ENCODE measurements at regions not wholly inside any gene's neighbourhood (a gene's known extent, or its start where the extent isn't known, plus 50 kb on each side); places are given as distances from the start of the nearest gene placed in this dataset.

DNA sequence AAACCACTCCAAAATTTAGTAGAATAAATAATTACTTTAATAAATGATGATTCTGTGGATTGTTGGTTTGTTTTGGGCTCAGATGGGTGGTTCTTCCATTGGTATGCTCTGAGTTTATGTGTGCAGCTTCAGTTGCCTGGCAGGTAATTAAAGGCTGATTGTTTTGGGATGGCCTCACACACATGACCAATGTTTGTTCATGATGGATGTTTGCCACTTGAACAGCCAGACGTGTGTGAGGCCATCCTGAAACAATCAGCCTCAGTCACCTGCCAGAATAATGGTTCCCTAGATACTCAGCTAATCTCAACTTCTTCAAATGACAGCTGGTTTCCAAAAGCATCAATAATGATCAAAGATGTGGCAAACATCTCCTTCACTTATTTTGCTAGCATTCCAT lies 352.5 kb upstream of the GULP1 start:
- DNase-seq: no peak

DNA sequence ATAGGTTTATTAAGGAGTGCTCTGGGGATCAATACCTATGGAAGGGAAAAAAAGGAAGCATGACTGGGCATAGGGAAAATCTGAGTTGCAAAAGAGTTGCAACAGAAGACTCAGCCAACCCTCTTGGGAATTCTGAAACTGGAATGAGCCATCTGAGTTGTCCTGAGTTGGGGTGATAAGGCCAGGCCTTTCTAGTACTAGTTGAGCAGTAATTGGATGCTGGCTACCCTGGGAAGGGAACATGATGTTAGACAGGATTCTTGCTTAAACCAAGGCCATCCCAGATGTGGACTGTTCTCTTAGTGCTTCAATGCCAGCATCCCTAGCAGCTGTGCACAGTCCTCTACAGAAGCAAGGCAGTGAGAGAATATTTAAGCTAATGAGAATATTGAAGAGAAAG lies 348.8 kb upstream of the GULP1 start:
- DNase-seq: no peak

DNA sequence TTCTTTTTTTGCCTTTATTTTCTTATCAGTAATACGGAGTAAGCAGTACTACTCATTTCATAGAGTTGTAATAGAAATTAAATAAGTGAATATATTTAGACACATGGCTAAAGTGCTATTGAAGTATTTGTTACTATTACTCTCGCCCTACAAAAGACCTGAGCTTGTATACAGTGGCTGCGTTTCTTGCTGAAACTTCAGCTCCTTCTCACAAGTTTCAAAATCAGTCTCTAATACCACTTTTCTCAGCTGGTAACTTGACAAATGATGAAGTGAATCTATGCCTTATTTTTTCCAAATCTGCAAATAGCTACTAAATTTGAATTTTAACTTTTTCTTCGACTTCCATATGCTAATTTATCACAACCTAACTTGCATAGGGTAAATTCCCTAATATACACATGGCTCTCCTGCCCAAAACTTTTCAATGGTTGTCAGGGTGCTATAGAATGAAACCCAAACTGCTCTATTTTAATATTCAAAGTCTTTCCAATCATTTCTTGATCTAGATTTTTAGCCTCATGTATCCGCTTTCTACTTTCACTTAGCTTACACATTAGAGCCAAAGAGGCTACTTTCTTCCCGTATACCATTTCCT lies 347.8 kb upstream of the GULP1 start:
- no peak for DNase-seq

DNA sequence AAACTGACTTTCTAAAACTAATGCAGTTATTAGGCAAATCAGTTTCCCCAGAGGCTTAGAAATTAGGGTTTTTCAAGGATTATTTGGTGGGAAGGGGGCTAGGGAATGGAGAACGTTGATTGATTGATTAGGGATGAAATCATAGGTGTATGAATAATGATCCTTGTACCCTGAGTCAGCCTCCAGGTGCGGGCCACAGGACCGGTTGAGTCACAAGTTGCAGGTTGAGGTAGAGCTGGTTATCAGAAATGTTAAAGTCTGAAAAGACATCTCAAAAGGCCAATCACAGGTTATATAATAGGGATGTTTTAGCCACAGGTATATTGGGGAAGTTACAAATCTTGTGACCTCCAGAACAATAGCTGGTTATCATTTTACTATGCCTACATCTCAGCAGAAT lies 341.8 kb upstream of the GULP1 start:
- DNase-seq: no peak

DNA sequence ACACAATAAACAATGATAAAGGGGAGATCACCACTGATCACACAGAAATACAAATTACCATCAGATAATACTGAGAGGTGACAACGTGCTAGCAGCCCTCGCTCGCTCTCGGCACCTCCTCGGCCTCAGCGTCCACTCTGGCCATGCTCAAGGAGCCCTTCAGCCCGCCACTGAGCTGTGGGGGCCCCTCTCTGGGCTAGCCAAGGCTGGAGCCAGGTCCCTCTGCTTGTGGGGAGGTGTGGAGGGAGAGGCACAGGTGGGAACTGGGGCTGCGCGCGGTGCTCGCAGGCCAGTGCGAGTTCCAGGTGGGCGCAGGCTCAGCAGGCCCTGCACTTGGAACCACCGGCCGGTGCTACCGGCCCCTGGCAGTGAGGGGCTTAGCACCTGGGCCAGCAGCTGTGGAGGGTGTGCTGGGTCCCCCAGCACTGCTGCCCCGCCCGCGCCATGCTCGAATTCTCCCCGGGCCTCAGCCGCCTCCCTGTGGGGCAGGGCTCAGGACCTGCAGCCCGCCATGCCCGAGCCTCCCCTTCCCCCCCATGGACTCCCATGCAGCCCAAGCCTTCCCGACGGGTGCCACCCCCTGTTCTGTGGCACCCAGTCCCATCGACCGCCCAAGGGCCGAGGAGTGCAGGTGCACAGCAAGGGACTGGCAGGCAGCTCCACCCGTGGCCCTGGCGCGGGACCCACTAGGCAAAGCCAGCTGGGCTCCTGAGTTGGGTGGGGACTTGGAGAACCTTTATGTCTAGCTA lies 340.0 kb upstream of the GULP1 start:
- no peak for DNase-seq

DNA sequence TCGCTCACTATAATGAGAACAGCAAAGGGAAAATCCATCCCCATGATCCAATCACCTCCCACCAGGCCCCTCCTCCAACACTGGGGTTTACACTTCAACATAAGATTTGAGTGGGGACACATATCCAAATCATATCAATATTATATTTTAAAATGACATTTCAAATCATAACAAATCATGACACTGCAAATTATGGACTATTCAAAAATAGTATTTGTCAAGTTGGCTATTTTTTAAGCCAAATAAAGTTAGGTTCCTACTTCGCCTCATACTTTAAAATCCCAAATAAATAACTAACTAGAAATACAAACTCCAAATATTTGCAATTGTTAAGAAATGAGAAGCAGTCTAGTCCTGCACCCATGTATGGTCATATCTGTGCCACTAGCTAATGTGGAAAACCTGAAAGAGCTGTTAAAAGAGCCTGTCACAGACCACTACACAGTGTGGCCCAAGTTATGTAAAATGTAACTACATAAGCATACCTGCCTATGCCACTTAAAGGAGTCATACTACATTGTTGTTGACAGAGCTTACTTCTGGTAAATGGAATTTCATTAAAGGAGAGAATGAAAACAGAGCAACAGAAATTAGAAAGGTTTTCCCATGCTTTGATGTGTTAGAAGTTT lies 334.7 kb upstream of the GULP1 start:
- DNase-seq: no peak

DNA sequence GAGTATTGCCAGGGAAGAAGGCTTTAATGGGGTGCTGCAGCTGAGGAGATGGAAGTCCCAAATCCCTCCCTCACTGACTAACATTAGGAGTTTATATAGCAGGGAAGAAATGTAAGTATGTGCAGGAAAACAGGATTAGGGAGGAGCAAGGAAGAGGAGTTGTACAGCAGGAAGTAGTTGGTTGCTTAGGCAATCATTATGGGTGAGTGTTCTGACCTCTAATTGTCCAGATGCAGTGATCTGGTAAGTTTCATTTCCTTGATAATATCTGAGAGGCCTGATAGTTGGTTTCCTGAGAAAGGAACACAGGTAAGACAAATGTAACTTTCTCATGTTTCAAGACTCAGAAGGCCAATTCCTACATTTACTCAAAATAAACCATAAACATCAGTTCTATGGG lies 331.9 kb upstream of the GULP1 start:
- DNase-seq: no peak

DNA sequence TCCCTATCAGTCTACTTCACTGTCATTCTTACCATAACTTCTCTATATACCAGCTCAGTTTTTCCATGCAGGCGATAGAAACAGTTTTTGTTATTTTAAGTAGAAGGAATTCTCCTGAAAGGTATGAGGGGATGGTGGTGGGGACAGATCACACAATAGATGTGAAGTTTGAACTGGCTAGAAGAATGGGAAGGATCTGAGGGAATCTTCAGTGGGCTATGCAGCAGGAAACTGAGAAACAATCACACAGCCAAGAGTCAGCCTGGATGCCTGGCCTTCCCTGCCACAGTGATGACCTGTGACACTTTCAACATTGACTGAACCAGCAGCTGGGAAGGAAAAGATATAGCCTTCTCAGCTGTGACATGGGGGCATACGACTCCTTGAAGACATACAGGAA lies 329.1 kb upstream of the GULP1 start:
- DNase-seq: no peak

DNA sequence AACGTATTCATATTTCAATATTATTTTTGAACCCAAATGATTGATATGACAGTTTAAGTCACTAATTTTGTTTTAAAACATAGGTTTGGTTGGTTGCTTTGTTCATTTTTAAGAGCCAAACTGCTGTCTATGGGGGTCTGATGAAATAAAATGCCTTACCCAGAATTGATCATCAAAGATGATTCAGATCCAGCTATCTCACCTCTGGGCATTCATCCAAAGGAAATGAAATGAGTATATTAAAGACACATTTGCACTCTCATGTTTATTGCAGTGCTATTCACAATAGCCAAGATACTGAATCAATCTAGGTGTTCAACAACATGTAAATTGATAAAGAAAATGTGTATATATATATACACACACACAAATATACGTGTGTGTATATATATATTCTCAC lies 326.9 kb upstream of the GULP1 start:
- no peak for DNase-seq

DNA sequence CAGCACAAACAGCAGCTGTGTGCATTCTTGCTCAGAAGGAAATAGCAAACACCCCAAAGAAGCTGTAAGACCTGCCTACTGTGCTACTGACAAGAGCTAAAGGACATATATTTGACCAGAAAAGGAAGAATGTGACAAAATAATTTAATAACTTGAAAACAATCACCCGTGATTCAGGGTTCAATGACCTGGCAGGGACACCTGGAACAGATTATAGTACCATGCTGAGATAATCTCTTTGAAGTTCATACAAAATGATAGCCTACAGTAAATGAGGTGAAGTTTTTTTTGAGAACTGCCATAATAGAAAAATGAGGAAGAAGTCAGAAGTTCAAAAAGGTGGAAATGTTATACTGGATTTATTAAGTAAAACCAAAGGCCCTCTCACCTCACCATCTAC lies 324.8 kb upstream of the GULP1 start:
- no peak for DNase-seq

DNA sequence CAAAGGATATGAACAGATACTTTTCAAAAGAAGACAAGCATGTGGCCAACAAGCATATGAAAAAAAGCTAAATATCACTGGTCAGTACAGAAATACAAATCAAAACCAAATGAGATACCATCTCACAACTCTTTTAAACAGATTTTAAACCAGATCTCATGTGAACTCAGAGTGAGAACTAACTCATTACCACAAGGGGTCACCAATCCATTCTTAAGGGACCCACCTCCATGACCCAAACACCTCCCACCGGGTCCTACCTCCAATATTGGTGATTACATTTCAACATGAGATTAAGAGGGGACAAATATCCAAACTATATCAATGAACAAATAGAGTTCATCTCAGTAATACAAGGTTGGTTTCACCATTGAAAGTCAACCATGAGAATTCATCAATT lies 319.8 kb upstream of the GULP1 start:
- no peak for DNase-seq

DNA sequence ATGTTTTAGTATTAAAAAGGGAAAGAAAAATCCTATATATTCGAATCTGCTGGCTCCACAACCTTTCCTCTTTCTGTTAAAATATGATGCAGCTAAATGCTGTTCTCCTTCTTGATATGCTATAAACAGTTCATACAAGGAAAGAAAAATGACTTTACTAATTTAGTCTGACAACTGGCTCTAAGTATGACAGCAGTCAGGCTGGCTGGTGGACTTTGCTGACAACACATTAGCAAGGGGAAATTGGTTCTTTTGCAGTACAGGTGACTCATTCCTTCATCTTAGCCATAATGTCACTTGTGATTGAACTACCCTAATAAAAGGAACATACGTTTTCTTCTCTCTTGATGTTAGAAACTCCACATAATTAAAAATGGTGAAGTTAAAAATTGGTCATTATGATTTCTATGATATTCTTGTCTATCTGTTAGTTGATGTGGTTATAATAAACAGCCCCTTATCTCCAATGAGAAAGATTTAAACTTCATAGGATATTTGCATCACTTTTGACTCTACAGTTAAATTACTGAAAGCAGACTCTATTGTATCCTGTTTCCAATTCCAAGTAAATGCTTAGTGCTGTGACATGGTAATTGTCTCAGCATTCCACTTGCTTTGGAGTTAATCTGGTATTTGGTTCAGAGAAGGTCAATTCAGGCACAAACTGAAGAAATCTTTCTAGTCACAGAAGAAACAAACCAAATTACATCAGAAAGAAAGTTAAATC lies 315.3 kb upstream of the GULP1 start:
- no peak for DNase-seq

DNA sequence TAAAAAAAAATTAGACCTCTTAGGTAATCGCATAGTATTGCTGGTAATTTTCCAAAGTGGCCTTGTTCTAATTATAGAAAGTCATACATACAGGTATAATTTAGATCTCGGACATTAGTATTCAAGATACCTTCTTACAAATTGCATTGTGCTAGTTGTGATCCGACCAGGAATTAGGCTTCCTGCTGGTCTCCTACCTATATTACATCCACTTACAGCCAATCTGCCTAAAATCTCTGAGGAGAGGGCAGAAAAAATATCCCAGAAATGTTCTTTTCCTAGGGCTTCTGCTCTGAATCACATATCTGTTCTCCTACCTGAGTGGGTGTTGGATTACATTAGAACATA lies 314.7 kb upstream of the GULP1 start:
- DNase-seq: no peak

DNA sequence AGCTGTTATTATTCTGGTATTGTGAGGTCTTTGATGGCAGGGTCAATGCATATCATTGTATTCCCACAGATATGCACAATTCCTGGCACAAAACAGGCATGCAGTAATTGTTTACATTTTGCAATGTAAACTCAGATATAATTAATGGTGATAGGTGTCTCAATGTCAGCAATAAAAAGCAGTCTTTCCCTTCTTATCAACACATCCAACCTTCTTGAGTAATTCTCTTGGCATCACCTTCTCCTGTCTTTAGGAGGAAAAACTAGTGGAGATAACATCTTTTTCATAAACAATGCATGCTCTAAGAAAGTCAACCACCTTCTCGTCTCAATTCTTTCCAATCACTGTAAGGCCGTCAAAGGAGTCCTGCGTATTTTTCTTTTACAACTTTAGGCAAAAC lies 313.3 kb upstream of the GULP1 start:
- no peak for DNase-seq

DNA sequence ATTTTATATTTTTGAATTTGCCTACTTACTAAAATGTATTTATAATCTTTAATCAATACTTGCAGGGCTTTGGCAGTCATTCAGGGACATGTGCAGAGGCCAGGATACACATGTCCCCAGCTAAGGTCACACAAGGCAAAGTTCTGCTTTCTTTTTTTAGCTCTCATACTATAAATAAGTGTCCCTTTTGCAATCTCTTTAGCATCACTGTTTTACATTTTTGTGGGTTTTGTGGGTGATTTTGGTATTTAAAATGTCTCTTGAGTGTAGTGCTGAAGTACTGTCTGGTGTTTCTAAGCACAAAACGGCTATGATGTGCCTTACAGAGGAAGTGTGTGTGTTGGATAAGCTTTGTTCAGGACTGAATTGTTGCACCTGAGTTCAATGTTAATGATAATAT lies 309.0 kb upstream of the GULP1 start:
- no peak for DNase-seq

DNA sequence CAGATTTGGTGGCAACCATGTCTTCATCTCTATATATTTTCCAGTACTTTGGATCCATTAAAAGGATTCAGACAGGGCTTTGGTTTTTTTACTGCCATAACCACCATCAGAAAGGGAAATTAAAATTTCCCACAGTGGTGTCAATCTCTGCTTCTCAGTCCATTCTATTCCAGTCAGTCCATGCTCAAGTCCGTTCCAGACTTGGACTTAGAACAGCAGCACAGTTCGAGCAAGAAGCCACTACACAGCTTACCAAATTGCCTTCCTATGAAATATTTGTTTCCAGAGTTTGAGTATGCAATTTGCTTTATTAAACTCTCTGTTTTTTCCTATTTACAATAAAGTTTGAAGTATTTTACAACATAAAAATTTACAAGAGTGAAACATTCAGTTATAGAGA lies 306.5 kb upstream of the GULP1 start:
- no peak for DNase-seq

DNA sequence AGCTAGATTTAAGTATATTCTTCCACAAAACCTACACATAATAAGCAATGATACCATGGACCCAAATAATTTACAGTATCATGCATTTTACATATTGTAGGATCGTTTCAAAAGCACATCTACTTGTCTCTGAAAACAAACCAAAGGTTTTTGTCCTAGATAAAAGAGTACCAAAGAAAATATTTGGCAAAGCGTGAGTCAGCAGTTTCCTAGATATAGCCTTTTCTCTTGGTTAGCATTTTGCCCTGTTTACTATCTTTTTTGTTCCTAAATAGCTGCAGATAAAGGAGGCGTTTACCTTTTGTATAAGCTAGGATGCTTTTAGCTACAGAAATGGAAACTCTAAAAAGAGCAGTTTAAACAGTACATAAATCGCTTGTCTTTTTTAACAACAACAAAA lies 305.8 kb upstream of the GULP1 start:
- no peak for DNase-seq

DNA sequence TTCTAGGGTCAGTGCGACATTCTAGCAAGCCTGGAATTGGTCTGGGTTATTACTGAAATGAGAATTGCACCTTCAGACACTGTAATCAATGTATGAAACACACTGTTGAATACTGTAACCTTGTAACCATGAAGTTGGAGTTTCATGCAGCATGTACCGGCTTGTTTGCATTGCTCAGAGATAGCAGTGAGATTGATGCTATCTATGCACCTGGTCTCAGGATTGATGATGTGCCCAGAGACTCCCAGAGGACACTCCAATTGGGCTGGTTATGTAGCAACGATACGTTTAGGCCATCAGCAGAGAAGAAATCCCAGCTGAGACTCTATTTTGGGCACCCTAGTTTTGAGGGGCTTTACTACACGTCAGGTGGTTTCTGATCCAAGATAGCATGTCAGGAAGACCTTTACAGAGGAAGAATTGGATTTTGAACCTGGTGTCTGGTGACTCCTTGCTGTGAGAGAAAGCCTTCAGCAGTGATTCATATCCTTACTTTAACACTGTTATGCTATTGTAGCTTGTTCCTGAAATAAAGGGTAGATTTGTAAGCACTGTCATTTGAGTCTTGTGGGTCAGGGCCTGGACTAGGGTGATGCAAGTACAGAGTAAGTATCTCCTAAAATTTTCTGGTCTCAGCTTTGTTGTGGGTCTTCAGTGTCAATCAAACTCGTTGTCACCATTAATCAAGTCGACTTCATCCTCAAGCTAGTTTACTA lies 305.1 kb upstream of the GULP1 start:
- no peak for DNase-seq

DNA sequence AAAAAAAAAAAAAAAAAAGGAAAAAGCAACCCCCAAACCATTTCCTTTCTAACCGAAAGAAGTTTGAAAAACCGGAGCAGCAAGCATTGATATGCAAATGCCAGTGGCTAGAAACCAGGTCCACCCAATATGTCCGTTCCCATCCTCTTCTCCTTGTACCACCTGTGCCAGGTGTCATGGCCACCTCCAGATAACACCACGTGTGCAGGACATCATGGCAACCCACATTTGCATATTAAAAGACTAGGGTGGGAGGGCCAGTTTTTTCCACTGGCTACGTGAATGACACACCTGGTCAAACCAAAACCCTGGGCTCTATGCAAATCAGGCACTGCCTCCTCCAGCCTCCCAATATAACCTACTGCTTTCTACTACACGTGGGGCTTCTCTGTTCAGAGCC lies 303.3 kb upstream of the GULP1 start:
- DNase-seq: no peak

DNA sequence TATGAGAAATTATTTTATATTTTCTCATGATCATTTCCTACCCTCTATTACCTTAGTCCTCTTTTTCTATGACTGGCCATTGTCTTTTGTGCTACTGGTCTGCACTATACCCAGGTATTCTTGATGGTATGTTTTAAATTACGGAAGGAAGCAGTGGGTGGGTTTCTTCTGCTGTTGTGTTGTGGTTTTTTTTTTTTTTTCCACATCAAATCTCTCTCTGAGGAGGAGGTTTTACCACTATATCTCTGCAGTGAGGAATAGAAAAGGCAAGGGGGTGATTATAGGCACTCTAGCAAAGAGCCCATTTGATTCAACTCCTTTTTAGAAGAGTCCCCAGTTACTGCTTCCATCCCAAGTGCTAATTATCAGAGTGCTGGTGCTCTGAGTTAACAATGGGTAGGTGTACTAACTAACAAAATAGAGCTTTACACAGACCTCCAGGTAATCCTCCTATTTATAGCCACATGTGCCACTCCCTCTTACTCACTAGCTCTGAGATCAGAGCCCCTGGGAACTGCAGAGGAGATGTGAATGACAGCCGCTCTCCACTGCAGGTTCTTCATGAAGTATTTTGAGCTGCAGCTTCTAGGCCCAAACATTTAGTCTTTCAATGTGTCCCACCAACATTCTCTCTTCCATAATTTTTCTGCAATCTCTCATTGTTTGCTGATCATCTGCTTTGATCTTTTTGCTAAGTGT lies 301.6 kb upstream of the GULP1 start:
- no peak for DNase-seq

DNA sequence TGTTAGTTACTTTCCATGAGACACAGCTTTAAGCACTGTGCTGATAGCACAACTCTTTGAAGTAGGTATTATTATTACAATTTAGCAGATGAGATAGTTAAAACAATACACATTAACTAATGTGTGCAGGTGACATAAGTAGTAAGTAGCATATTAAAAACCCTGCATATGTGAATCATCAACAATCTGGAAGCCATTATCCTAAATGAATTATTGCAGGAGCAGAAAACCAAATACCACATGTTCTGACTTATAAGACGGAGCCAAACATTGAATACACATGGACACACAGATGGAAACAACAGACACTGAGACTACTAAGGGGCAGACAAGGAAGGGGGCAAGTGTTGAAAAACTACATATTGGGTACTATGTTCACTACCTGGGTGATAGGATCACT lies 300.3 kb upstream of the GULP1 start:
- no peak for DNase-seq

Measured in left kidney (tissue), 1 donor.